ENCODE measurements at regions not wholly inside any gene's neighbourhood (a gene's known extent, or its start where the extent isn't known, plus 50 kb on each side); places are given as distances from the start of the nearest gene placed in this dataset.

- no peak for TF ChIP-seq CTCF (IDR thresholded peaks at IDR 0.05; ENCODE audit: low read depth, low read length, poor library complexity, severe bottlenecking)
- TF ChIP-seq EZH2phosphoT487 (IDR thresholded peaks at IDR 0.05; ENCODE audit: borderline replicate concordance, low read length) = no peak
Observed at GRCh38 chrX:69307756-69308155, 142.5 kb upstream of the PJA1 start.

All from DOHH2 (cell line).